ENCODE measurements at regions not wholly inside any gene's neighbourhood (a gene's known extent, or its start where the extent isn't known, plus 50 kb on each side); places are given as distances from the start of the nearest gene placed in this dataset.
"Not testable (repeated sequence)": the region's sequence is repeated elsewhere in the genome, so short reads cannot be mapped to it uniquely, and the experiment has no call there.

DNA sequence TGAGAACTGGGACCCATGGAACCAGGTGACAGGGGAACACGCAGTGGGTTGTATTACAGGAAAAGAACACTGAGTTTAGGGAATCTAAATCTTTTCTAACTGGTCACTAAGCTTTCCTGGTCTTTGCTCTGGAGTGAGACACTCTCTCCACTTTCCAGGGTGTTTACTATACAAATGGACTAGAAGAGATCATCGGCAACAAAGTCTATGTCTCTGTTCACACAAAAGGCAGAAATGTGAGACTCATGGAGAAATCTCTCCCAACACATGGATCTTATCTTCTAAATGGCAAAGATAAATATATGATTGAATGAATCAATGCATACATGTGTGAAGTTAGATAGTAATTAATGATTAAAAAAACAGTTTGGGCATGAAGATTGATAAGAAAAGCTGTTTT is 101.6 kb upstream of the DPT start:
- DNase-seq (ENCODE audit: insufficient read length): no peak
- no peak for FAIRE-seq
- TF ChIP-seq TAF1 (IDR thresholded peaks at IDR 0.05; ENCODE audit: borderline replicate concordance, low read depth, low read length) (no peak), POLR2AphosphoS5 (IDR thresholded peaks at IDR 0.05; ENCODE audit: low read depth, low read length) (no peak), POLR2A (IDR thresholded peaks at IDR 0.05; ENCODE audit: low read depth, low read length) (no peak)

DNA sequence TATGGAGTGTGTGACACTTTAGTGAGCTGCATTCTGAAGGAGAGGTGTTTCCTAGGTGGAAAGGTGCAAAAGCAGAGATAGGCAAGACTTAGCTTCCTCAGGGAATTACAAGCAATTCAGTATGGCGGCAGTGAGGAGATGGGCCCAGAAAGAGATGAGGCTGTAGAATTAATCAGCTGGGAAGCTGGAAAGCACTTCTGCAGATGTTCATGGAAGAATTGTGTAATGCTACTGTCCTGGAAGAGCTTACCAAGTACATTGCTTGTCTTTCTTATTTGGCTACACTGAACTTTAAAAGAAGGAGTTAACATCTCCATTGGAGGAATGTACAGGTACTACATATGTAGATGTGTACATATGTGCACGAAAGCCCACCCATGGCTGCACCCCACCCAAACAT is 103.7 kb upstream of the DPT start:
- FAIRE-seq (no peak), DNase-seq (ENCODE audit: insufficient read length) (no peak)
- TF ChIP-seq TAF1 (IDR thresholded peaks at IDR 0.05; ENCODE audit: borderline replicate concordance, low read depth, low read length): no peak
- no peak for TF ChIP-seq POLR2A (IDR thresholded peaks at IDR 0.05; ENCODE audit: low read depth, low read length)
- TF ChIP-seq POLR2AphosphoS5 (IDR thresholded peaks at IDR 0.05; ENCODE audit: low read depth, low read length): no peak

DNA sequence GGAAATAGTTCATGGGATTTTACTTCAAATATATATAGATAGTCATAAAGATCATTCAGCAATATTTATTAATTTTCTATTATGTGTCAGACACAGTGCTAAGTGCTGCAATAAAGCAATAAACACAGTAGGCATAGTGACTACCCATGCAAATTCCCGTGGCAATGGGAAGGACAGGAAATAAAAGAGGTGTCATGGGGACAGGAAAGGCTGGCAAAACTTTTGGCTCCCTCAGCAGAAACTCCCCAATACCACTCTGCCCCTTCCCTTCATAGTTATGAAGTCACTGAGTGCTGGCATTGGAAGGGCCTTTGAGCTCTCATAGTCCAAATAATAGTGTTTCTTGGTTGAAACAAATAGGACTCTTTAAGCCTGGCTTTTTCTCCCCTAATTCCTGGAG is 104.4 kb upstream of the DPT start:
- FAIRE-seq (no peak), DNase-seq (ENCODE audit: insufficient read length) (no peak)
- TF ChIP-seq POLR2AphosphoS5 (IDR thresholded peaks at IDR 0.05; ENCODE audit: low read depth, low read length) (no peak), TAF1 (IDR thresholded peaks at IDR 0.05; ENCODE audit: borderline replicate concordance, low read depth, low read length) (no peak), POLR2A (IDR thresholded peaks at IDR 0.05; ENCODE audit: low read depth, low read length) (no peak)

GRCh38 chr1:168833801-168834224 is 104.8 kb upstream of the DPT start:
- TF ChIP-seq TAF1 (IDR thresholded peaks at IDR 0.05; ENCODE audit: borderline replicate concordance, low read depth, low read length) (no peak), POLR2AphosphoS5 (IDR thresholded peaks at IDR 0.05; ENCODE audit: low read depth, low read length) (no peak), POLR2A (IDR thresholded peaks at IDR 0.05; ENCODE audit: low read depth, low read length) (no peak)
- no peak for DNase-seq (ENCODE audit: insufficient read length)
- FAIRE-seq: no peak

GRCh38 chr1:168834225-168834872 is 105.3 kb upstream of the DPT start:
- DNase-seq (ENCODE audit: insufficient read length) (no peak), FAIRE-seq (no peak)
- no peak for TF ChIP-seq POLR2A (IDR thresholded peaks at IDR 0.05; ENCODE audit: low read depth, low read length)
- TF ChIP-seq POLR2AphosphoS5 (IDR thresholded peaks at IDR 0.05; ENCODE audit: low read depth, low read length): no peak
- no peak for TF ChIP-seq TAF1 (IDR thresholded peaks at IDR 0.05; ENCODE audit: borderline replicate concordance, low read depth, low read length)

DNA sequence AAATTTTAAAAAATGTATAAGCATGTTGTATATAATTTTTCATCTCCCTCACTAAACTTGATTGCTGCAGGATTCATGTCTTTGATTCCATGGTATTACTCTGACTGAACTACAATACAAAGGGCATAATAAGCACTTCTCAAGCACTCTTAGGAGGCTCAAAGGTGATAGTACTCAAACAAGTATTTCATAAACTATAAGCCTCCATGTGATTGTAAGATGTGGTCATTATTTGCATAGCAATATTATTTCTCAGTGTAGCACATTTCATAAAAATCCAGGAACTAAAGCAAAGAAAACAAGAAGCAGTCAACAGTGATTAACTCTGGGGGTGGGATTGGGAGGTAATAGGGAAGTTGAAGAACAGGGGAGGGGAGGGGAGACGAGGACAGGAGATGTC is 106.2 kb upstream of the DPT start:
- TF ChIP-seq POLR2A (IDR thresholded peaks at IDR 0.05; ENCODE audit: low read depth, low read length) (no peak), POLR2AphosphoS5 (IDR thresholded peaks at IDR 0.05; ENCODE audit: low read depth, low read length) (no peak), TAF1 (IDR thresholded peaks at IDR 0.05; ENCODE audit: borderline replicate concordance, low read depth, low read length) (no peak)
- no peak for FAIRE-seq
- no peak for DNase-seq (ENCODE audit: insufficient read length)

GRCh38 chr1:168835791-168836190 is 106.8 kb upstream of the DPT start:
- DNase-seq (ENCODE audit: insufficient read length) (no peak), FAIRE-seq (no peak)
- TF ChIP-seq POLR2A (IDR thresholded peaks at IDR 0.05; ENCODE audit: low read depth, low read length): no peak
- no peak for TF ChIP-seq POLR2AphosphoS5 (IDR thresholded peaks at IDR 0.05; ENCODE audit: low read depth, low read length)
- no peak for TF ChIP-seq TAF1 (IDR thresholded peaks at IDR 0.05; ENCODE audit: borderline replicate concordance, low read depth, low read length)

DNA sequence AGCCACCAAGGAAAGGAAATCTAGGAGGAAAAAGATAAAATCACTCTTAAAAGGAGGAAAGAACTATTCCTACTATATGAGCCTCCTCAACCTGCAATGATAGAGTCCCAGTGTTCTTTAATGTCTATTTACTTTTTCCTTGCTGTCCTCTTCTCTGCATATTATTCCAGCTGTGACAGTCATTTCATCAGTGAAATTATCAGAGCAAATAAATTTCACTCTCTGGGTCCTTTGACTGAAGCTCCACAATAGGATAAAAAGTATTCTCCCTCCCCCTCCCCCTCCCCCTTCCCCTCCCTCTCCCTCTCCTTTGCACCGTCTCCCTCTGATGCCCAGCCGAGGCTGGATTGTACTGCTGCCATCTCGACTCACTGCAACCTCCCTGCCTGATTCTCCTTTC is 107.5 kb upstream of the DPT start:
- FAIRE-seq (no peak), DNase-seq (ENCODE audit: insufficient read length) (no peak)
- TF ChIP-seq POLR2AphosphoS5 (IDR thresholded peaks at IDR 0.05; ENCODE audit: low read depth, low read length) (no peak), POLR2A (IDR thresholded peaks at IDR 0.05; ENCODE audit: low read depth, low read length) (no peak), TAF1 (IDR thresholded peaks at IDR 0.05; ENCODE audit: borderline replicate concordance, low read depth, low read length) (no peak)

DNA sequence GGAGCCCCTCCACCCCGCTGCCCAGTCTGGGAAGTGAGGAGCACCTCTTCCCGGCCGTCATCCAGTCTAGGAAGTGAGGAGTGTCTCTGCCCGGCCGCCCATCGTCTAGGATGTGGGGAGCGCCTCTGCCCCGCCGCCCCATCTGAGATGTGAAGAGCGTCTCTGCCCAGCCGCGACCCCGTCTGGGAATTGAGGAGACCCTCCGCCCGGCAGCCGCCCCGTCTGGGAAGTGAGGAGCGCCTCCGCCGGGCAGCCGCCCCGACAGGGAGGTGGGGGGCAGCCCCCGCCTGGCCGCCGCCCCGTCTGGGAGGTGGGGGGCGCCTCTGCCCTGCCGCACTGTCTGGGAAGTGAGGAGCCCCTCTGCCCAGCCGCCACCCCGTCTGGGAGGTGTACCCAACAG is 108.2 kb upstream of the DPT start:
- DNase-seq (ENCODE audit: insufficient read length); FAIRE-seq: not testable (repeated sequence)

DNA sequence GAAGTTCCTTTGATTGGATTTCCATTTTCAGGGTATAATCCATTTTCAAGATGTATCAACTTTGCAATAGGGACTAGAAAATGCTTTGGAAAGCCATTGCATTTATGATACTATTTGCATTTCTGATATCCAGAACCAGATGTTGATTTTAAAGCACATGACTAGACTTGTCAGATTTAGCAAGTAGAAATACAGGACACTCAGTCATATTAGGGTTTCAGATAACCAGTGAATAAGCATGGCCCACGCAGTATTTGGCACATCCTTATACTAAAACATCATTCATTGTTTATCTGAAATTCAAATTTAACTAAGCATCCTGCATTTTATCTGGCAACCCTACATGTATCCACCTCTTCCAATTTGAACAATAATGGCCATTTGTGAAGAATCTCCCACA is 113.3 kb upstream of the DPT start:
- TF ChIP-seq POLR2A (IDR thresholded peaks at IDR 0.05; ENCODE audit: low read depth, low read length) (no peak), POLR2AphosphoS5 (IDR thresholded peaks at IDR 0.05; ENCODE audit: low read depth, low read length) (no peak), TAF1 (IDR thresholded peaks at IDR 0.05; ENCODE audit: borderline replicate concordance, low read depth, low read length) (no peak)
- DNase-seq (ENCODE audit: insufficient read length): no peak
- FAIRE-seq: peak; percentile 60

- DNase-seq (ENCODE audit: insufficient read length): no peak
- FAIRE-seq: no peak
These were observed 113.9 kb upstream of the DPT start for GRCh38 chr1:168842916-168843315.

DNA sequence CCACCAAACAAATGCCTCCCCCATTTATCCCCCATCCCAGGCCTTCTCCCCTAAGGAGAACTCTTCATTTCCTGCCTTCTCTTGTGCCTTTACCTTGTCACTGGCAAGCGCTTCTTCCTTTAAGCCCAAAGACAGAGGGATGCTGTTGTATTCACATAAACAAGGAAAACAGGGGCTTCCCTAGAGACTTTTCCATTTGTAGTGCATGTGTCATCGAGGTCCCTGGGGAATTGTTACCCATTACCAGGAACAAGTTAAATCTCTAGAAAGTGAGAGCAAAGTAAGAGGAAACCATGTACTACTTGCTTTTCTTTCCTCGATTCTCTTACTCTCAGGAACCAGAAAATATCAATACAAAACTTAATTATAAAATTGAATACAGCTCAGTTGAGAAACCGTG is 114.4 kb upstream of the DPT start:
- TF ChIP-seq POLR2A (IDR thresholded peaks at IDR 0.05; ENCODE audit: low read depth, low read length) (no peak), POLR2AphosphoS5 (IDR thresholded peaks at IDR 0.05; ENCODE audit: low read depth, low read length) (no peak), TAF1 (IDR thresholded peaks at IDR 0.05; ENCODE audit: borderline replicate concordance, low read depth, low read length) (no peak)
- FAIRE-seq: no peak
- no peak for DNase-seq (ENCODE audit: insufficient read length)

More at GRCh38 chr1:168842916-168843315, 113.9 kb upstream of the DPT start:
- TF ChIP-seq POLR2AphosphoS5 (IDR thresholded peaks at IDR 0.05; ENCODE audit: low read depth, low read length) (no peak), TAF1 (IDR thresholded peaks at IDR 0.05; ENCODE audit: borderline replicate concordance, low read depth, low read length) (no peak), POLR2A (IDR thresholded peaks at IDR 0.05; ENCODE audit: low read depth, low read length) (no peak)

DNA sequence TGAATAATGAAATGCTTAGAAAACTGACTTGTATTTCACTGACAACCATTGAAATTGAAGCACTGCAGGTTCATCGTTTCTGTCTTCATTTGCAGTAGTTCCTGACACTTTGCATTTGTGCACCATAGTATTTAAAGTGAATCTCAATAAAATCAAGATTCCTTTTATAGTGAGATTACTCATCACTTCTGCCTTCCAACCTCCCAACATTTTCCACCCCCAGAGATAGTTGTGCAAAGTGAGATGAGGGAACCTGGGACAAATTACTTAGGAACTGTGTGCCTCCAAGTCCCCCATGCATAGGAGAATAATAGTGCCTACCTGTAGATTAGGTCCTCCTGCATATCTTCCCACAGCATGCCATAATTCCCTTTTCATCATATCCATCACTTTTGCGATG is 114.9 kb upstream of the DPT start:
- FAIRE-seq (no peak), DNase-seq (ENCODE audit: insufficient read length) (no peak)

More for the DNA sequence above, 114.9 kb upstream of the DPT start:
- no peak for TF ChIP-seq TAF1 (IDR thresholded peaks at IDR 0.05; ENCODE audit: borderline replicate concordance, low read depth, low read length)
- TF ChIP-seq POLR2A (IDR thresholded peaks at IDR 0.05; ENCODE audit: low read depth, low read length): no peak
- TF ChIP-seq POLR2AphosphoS5 (IDR thresholded peaks at IDR 0.05; ENCODE audit: low read depth, low read length): no peak
